GM23248 (cell line): ENCODE measurements at regions not wholly inside any gene's neighbourhood (a gene's known extent, or its start where the extent isn't known, plus 50 kb on each side); places are given as distances from the start of the nearest gene placed in this dataset.

Source experiments
- DNase-seq: peaks from one replicate; pipeline ENCODE4 v3.0.0-alpha.2; 2015
- H2AFZ ChIP-seq: fragments of 200-600 bp; sonication (generic); 2 replicates; pipeline ENCODE4 v1.6.1; 2016; ENCODE audit warnings: antibody characterized with exemption
- H3F3A ChIP-seq: fragments of 200-600 bp; sonication (generic); 2 replicates; pipeline ENCODE4 v1.6.1; 2016; ENCODE audit warnings: mild to moderate bottlenecking, antibody characterized with exemption, mixed run types; ENCODE audit not compliant: insufficient read depth
- H3K27ac ChIP-seq: fragments of 200-600 bp; sonication (generic); 2 replicates; pipeline ENCODE4 v1.5.1; 2016; ENCODE audit warnings: mild to moderate bottlenecking
- H3K27me3 ChIP-seq: fragments of 200-600 bp; sonication (generic); replicated peaks from 2 replicates; pipeline ENCODE4 v1.6.1; 2016; ENCODE audit warnings: mild to moderate bottlenecking; ENCODE audit not compliant: insufficient read depth
- H3K36me3 ChIP-seq: fragments of 200-600 bp; sonication (generic); 2 replicates; pipeline ENCODE4 v1.6.1; 2016; ENCODE audit warnings: low read depth, mild to moderate bottlenecking
- H3K4me1 ChIP-seq: fragments of 200-600 bp; sonication (generic); 2 replicates; pipeline ENCODE4 v1.6.1; 2016; ENCODE audit warnings: mild to moderate bottlenecking; ENCODE audit not compliant: insufficient read depth
- H3K4me2 ChIP-seq: fragments of 200-600 bp; sonication (generic); one replicate; pipeline ENCODE4 v1.6.1; 2016; ENCODE audit warnings: mild to moderate bottlenecking; ENCODE audit not compliant: unreplicated experiment
- H3K4me3 ChIP-seq: fragments of 200-600 bp; sonication (generic); 2 replicates; pipeline ENCODE4 v1.5.1; 2016; ENCODE audit warnings: mild to moderate bottlenecking
- H3K79me2 ChIP-seq: fragments of 200-600 bp; sonication (generic); 2 replicates; pipeline ENCODE4 v1.6.1; 2016; ENCODE audit warnings: mild to moderate bottlenecking; ENCODE audit not compliant: insufficient read depth
- H3K9ac ChIP-seq: fragments of 200-600 bp; sonication (generic); 2 replicates; pipeline ENCODE4 v1.6.1; 2016; ENCODE audit warnings: mild to moderate bottlenecking
- H3K9me2 ChIP-seq: fragments of 200-600 bp; sonication (generic); 2 replicates; pipeline ENCODE4 v1.6.1; 2016; ENCODE audit warnings: mixed run types, mild to moderate bottlenecking, moderate library complexity; ENCODE audit not compliant: insufficient read depth
- H3K9me3 ChIP-seq: fragments of 200-600 bp; sonication (generic); one replicate; pipeline ENCODE4 v1.6.1; 2017; ENCODE audit warnings: low read depth
- H4K20me1 ChIP-seq: fragments of 200-600 bp; sonication (generic); 2 replicates; pipeline ENCODE4 v1.6.0; 2016; ENCODE audit not compliant: insufficient read depth
- EZH2 ChIP-seq: fragments of 200-600 bp; sonication (generic); IDR thresholded peaks from 2 replicates; pipeline ENCODE4 v1.6.1; 2018; ENCODE audit warnings: antibody characterized with exemption, mild to moderate bottlenecking; ENCODE audit not compliant: insufficient read depth, poor library complexity, severe bottlenecking
- EZH2phosphoT487 ChIP-seq: fragments of 200-600 bp; sonication (generic); IDR thresholded peaks from 2 replicates; pipeline ENCODE4 v1.6.1; 2018; ENCODE audit warnings: antibody characterized with exemption, moderate library complexity, mild to moderate bottlenecking, low read depth; ENCODE audit not compliant: insufficient read depth
- WGBS, 2 experiments: methylation state at CpG; one replicate each; pipeline ENCODE4 v1.1.6; 2015 to 2017; ENCODE audit warnings: low lambda C conversion rate in 2 of 2, low coverage in 1 of 2; ENCODE audit errors: missing lambda C conversion rate in 2 of 2; 5-methylcytosine and 5-hydroxymethylcytosine counted together
- in situ Hi-C: fragments of 300-500 bp; cut with MboI; formaldehyde crosslinking; loops from 2 replicates; pipeline ENCODE4 v1.15.0; 2020

DNA sequence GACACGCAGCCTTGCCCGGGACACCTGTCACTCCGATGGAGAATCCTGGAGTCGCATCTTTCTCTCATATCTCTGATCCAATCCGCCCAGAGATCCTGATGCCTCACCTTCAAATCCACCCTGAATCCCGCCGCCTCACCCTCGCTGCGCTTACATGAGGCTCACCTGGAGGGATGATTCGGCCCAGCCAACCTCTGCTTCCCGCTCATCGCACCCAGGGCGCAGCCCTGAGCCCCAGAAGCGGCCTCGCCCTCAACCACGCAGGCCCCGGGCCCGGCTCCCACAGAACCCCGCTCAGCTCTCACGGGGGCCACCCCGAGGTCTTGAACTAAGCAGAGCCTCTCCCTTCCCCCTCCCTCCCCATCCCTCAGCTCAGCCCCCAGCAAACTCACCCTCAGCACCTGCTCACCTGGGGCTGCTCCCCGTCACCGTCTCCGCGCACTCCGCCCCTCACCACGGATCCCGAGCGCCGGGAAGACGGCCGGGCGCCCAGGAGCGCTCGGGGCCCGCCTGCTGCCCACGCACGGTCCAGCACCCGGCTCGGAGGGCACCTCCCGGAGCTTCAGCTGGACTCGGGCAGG is 160.0 kb downstream of the NDUFA10 start:
- H3K9me2 ChIP-seq = no peaks in the 10 kb centered on the region
- H3K79me2 ChIP-seq = no peaks in the 10 kb centered on the region
- H3K9ac ChIP-seq = no peak overlapping the region
- DNase-seq = no peak
- peaks cover 15% of the 10 kb centered on the region for H3F3A ChIP-seq
- TF ChIP-seq EZH2phosphoT487 (no peak), EZH2 (no peak)
- H3K9me3 ChIP-seq = no peaks in the 10 kb centered on the region
- no peak overlapping the region for H3K4me2 ChIP-seq
- WGBS, 2 experiments = 85 to 89% methylated on average over 25 to 42 of the region's 42 CpGs
- no peak overlapping the region for H2AFZ ChIP-seq
- no peak overlapping the region for H3K4me3 ChIP-seq
- H3K36me3 ChIP-seq = no peaks in the 10 kb centered on the region
- H3K27ac ChIP-seq = no peak overlapping the region
- no peaks in the 10 kb centered on the region for H4K20me1 ChIP-seq
- H3K4me1 ChIP-seq = no peaks in the 10 kb centered on the region
- in situ Hi-C loops = no loop called here
- no peaks in the 10 kb centered on the region for H3K27me3 ChIP-seq

DNA sequence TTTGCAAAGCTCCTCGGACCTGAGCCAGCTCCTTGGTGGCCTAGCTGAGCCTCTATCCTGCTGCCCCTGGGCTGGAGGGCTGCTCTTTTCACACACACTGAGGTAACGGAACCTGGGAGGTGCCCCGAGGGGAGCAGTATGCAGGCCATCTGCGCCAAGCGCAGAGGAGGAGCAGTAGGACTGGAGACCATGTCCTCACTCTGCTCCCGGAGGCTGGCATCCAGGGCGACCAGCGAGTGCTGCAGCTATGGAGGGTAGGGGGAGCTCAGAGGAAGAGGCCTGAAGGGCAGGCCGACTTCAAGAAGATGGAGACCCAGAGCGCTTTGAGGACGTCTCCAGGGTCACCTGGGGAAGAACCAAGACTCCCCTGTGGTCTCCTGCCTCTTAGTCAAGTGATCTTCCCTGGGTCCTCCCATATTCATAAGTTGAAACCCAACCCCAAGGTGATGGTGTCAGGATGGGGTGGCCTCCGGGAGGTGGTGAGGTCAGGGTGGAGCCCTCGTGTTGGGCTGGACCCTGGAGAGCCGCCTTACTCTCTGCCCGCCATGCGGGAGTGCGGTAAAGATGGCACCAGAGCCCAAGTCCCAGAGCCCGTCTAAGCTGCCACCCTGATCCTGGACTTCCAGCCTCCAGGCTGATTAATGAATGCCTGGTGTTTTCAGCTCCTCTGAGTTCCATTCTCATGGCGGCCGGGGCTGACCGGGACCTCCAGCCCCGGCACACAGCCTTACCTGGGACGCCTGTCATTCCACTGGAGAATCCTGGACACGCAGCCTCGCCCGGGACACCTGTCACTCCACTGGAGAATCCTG is 160.7 kb downstream of the NDUFA10 start:
- Histone ChIP-seq H3F3A (peaks cover 15% of the 10 kb centered on the region), H3K4me3 (no peak overlapping the region), H3K27me3 (no peaks in the 10 kb centered on the region), H3K9me3 (no peaks in the 10 kb centered on the region), H3K4me1 (no peaks in the 10 kb centered on the region), H3K9ac (no peak overlapping the region), H2AFZ (no peak overlapping the region), H3K27ac (no peak overlapping the region), H4K20me1 (no peaks in the 10 kb centered on the region), H3K9me2 (no peaks in the 10 kb centered on the region), H3K4me2 (no peak overlapping the region), H3K79me2 (no peaks in the 10 kb centered on the region), H3K36me3 (no peaks in the 10 kb centered on the region)
- WGBS, 2 experiments = 79 to 81% methylated on average over 25 to 26 of the region's 26 CpGs
- in situ Hi-C loops = no loop called here
- no peak for DNase-seq
- TF ChIP-seq EZH2phosphoT487 (no peak), EZH2 (no peak)

DNA sequence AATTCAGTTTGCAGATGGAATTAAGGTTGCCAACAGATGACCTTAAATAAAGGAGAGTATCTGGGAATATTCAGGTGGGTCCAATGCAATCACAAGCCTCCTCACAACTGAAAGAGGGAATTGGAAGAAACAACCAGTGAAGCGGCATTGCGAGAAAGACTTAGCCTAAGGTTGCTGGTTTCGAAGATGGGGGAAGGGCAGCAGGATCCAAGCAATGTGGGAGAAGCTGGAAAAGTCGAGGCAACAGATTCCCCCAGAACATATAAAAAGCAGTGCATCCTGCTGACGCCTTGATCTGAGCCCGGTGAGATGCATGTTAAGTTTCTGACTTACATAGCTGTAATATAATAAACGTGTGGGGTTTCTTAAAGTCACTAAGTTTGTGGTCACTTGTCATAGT is 162.5 kb downstream of the NDUFA10 start:
- TF ChIP-seq EZH2 (no peak), EZH2phosphoT487 (no peak)
- Histone ChIP-seq H3K9ac (no peak overlapping the region), H3K27me3 (no peaks in the 10 kb centered on the region), H3K9me2 (no peaks in the 10 kb centered on the region), H3K9me3 (no peaks in the 10 kb centered on the region), H2AFZ (no peak overlapping the region), H4K20me1 (no peaks in the 10 kb centered on the region), H3F3A (peaks cover 7% of the 10 kb centered on the region), H3K27ac (no peak overlapping the region), H3K4me2 (no peak overlapping the region), H3K4me3 (no peak overlapping the region), H3K79me2 (no peaks in the 10 kb centered on the region), H3K36me3 (no peaks in the 10 kb centered on the region), H3K4me1 (no peaks in the 10 kb centered on the region)
- in situ Hi-C loops = no loop called here
- DNase-seq = no peak
- 47 to 55% methylated on average over 7 of the region's 7 CpGs for WGBS, 2 experiments

DNA sequence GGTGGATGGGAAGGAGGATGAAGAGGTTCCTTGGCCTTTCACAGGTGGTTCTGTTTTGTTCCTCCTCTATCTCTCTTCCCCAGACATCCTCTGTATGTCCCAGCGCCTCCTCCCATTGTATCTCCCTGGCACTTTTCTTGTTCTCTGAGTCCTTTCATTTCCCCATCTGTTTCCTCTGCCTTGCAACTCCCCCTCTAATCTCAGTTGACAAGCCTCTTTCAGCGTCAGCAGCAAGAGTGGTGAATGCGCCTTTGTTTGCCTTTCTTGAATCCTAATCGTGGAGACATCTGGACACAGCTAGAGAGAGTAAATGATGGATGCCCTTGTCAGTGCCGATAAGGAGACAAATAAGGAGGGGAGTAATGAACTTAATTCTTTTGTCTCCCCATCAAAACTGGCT is 167.0 kb downstream of the NDUFA10 start:
- 64 to 66% methylated on average over 5 of the region's 5 CpGs for WGBS, 2 experiments
- no peak overlapping the region for H3K27ac ChIP-seq
- no peaks in the 10 kb centered on the region for H3K79me2 ChIP-seq
- H3K9ac ChIP-seq = no peak overlapping the region
- in situ Hi-C loops = no loop called here
- H4K20me1 ChIP-seq = no peaks in the 10 kb centered on the region
- H3K36me3 ChIP-seq = no peaks in the 10 kb centered on the region
- H2AFZ ChIP-seq = no peak overlapping the region
- no peaks in the 10 kb centered on the region; the same call in none of the 2 replicates for H3K27me3 ChIP-seq
- no peaks in the 10 kb centered on the region for H3K4me1 ChIP-seq
- no peaks in the 10 kb centered on the region for H3K9me2 ChIP-seq
- H3F3A ChIP-seq = no peaks in the 10 kb centered on the region
- H3K4me3 ChIP-seq = no peak overlapping the region
- no peak overlapping the region for H3K4me2 ChIP-seq
- TF ChIP-seq EZH2phosphoT487 = no peak
- no peak for TF ChIP-seq EZH2
- H3K9me3 ChIP-seq = no peaks in the 10 kb centered on the region
- DNase-seq = no peak
